DMS114 treated with DMSO at 0.1 percent for 48 hours (cell line): ENCODE measurements at regions not wholly inside any gene's neighbourhood (a gene's known extent, or its start where the extent isn't known, plus 50 kb on each side); places are given as distances from the start of the nearest gene placed in this dataset.

ENCODE experiments used
- DNase-seq: peaks from one replicate; lab custom pipeline; 2025; ENCODE audit not compliant: unreplicated experiment; lab: John Stamatoyannopoulos, UW

DNA sequence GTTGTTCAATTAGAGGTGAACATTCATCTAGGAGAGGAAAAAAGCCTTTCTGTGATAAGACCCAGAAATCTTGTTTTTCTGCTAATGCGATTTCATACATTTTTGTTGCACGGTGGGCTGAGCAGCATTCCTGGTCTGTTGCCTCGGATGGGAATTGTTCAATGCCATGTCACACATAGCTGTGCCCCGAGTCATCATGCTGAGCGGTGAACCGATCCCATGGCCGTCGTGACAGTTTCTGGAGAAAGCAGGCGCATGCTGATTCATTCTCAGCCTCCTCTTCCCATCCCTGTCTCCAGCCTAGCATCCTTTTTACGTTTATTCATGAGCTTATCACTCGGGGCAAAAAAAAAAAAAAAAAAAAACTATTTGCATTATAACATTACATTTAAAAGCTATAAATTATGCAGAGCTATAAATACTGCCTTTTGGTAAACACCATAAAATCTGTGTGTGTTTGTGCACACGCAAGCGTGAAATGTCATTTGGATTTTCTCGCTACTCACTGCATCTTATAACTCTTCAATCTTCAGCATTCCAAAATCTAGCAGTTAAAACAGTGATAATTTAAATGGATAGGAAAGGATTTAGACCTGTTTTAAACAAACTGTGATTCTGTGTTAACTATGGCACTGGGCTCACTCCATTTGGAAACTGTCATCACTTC, 58.9 kb upstream of the IFNGR1 start:
- DNase-seq, result no peak

DNA sequence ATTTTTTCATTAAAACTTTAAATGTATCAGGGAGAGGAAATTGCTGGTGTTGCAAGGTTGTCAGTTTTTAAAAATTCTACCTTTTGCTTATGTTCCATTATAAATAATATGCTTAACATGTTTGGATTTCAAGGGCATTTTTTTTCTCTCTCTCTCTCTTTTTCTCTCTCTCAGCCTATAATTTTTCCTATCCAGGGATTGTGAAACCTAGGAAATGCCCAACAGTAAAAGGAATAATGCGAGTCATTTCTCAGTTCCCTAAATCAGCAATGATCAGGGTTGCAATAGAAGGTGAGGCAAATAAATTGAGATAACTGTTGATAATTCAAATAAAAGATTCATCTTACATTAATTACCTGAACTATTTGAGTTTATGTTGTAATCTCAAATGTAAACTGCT, 53.2 kb upstream of the IFNGR1 start:
- no peak for DNase-seq

DNA sequence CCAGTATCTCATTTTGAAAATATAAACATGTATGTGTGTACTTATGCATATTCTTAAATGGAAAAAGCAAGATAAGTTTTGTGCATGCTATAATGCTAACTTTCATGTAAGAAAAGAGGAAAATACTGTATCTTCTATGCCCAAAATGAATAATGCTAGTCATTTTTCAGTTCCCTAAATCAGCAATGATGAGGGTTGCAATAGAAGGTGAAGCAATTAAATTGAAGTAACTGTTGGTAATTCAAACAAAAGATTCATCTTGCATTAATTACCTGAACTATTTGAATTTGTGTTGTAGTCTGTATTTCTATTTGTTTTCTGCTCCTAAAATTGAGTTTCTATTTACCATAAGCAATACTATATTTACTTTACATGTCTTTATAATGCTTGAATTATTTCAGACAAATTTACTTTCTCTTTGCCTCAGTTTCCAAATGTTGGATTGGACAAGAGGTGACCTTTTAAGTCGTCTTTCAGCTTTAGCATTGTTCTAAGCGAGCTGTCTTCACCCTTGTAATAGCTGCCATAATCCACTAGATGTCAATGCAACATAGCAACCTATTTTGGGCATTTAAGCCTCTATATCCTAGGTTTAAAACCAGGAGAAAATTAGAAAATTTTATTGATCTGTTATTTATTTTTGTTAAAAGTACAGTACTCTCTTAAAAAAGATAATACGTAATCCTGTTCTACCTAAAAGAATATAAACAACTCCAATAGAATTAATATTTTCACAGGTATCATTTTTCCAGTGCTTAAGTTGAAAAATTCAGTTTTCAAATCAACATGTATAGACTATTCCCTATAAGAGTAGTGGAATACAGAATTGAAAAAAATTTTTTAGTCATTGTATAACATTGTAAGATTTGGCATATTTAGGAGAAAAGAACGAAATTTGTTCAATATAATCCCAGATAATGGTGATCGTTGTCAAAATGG, 52.3 kb upstream of the IFNGR1 start:
- peak; percentile 17 for DNase-seq

DNA sequence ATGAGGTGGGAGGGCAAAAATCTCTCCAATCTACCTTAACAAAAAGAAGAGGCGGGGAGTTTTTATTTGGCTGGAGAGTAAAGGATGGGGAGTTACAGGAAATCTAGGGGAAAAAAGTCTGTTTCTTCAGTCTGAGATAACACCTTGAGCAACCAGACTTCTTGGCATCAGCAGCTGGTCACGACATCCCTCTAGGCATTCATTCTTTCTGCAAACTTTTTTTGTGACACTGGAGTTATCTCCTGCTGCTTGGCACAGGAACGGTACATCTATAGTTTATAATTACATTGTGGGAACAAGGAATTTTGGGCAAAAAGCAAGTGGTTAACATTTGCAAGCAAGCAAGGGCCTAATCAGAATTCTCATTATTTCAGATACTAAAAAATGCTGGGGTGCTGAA, 50.6 kb upstream of the IFNGR1 start:
- DNase-seq, result no peak

DNA sequence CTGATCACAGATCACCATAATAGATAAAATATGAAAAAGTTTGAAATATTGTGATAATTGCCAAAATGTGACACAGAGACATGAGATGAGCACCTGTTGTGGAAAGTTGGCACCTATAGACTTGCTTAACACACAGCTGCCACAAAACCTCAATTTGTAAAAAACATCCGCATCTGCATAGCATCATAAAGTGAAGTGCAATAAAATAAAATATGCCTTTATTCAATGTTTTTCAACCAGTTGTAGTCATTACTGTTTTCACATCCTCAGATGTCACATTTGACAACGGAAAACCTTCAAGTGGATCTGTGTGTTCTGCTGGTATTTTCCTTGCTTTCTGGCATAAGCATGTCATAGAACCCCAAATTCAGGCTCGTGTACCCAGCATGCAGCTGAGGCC, 50.2 kb upstream of the IFNGR1 start:
- DNase-seq, result no peak
